Colonic mucosa (tissue), 4 donors: ENCODE measurements at regions not wholly inside any gene's neighbourhood (a gene's known extent, or its start where the extent isn't known, plus 50 kb on each side); places are given as distances from the start of the nearest gene placed in this dataset.
"Not testable (repeated sequence)": the region's sequence is repeated elsewhere in the genome, so short reads cannot be mapped to it uniquely, and the experiment has no call there.

Source experiments
- DNase-seq: peaks from one replicate; pipeline ENCODE4 v3.0.0-alpha.2; 2020
- H3K27ac ChIP-seq: fragments of 200-600 bp; one replicate; pipeline ENCODE4 v1.8.0; 2021
- H3K27me3 ChIP-seq: fragments of 200-600 bp; one replicate; pipeline ENCODE4 v1.8.0; 2021
- H3K36me3 ChIP-seq: fragments of 200-600 bp; one replicate; pipeline ENCODE4 v1.8.0; 2021
- H3K4me1 ChIP-seq: fragments of 200-600 bp; one replicate; pipeline ENCODE4 v1.8.0; 2021; ENCODE audit warnings: mild to moderate bottlenecking
- H3K4me3 ChIP-seq: fragments of 200-600 bp; one replicate; pipeline ENCODE4 v1.8.0; 2021
- H3K9ac ChIP-seq, 2 donors: one replicate each; pipeline ENCODE4 v1.7.0; 2013; ENCODE audit warnings: control low read depth in 2 of 2, low read depth in 2 of 2, low read length in 2 of 2
- H3K9me3 ChIP-seq: fragments of 200-600 bp; one replicate; pipeline ENCODE4 v1.8.0; 2021
- CTCF ChIP-seq: fragments of 200-600 bp; IDR thresholded peaks from one replicate; pipeline ENCODE4 v1.8.0; 2022; ENCODE audit warnings: antibody characterized with exemption, mild to moderate bottlenecking
- intact Hi-C: fragments of 100-400 bp; cut with DNase I; formaldehyde crosslinking; loops from one replicate; pipeline ENCODE4 v1.14.1; 2022
- donor health status: healthy.
- donor health status: DM: no; HTN: no; CAD: no.
- donor health status: DM: no; HTN: no; CAD: no.

- Histone ChIP-seq H3K36me3 (no peaks in the 10 kb centered on the region), H3K9ac (no peak overlapping the region), H3K27ac (no peak overlapping the region), H3K4me1 (no peaks in the 10 kb centered on the region), H3K9me3 (no peaks in the 10 kb centered on the region), H3K27me3 (no peaks in the 10 kb centered on the region), H3K4me3 (no peak overlapping the region)
- intact Hi-C loops: no loop called here
- TF ChIP-seq CTCF: no peak
- no peak for DNase-seq
Observed at GRCh38 chr1:61556631-61557030, 168.3 kb downstream of the TM2D1 start.

- no peak overlapping the region for H3K4me3 ChIP-seq
- no peak overlapping the region for H3K9ac ChIP-seq
- H3K9me3 ChIP-seq: no peaks in the 10 kb centered on the region
- no peak for DNase-seq
- H3K4me1 ChIP-seq: no peaks in the 10 kb centered on the region
- no peaks in the 10 kb centered on the region for H3K27me3 ChIP-seq
- no peak for TF ChIP-seq CTCF
- intact Hi-C loops: no loop called here
- H3K36me3 ChIP-seq: no peaks in the 10 kb centered on the region
- H3K27ac ChIP-seq: no peak overlapping the region
Observed at GRCh38 chr1:61552630-61553305, 172.2 kb downstream of the TM2D1 start.

- H3K36me3 ChIP-seq, H3K4me3 ChIP-seq, H3K27ac ChIP-seq, H3K9ac ChIP-seq, intact Hi-C loops, DNase-seq, H3K9me3 ChIP-seq, H3K4me1 ChIP-seq, H3K27me3 ChIP-seq: not testable (repeated sequence)
Observed at GRCh38 chr1:61547302-61547701, 177.6 kb downstream of the TM2D1 start.

- H3K27me3 ChIP-seq, intact Hi-C loops, H3K4me3 ChIP-seq, DNase-seq, H3K9ac ChIP-seq, H3K9me3 ChIP-seq, H3K27ac ChIP-seq, H3K36me3 ChIP-seq, H3K4me1 ChIP-seq: not testable (repeated sequence)
Observed at GRCh38 chr1:61544870-61545269, 180.1 kb downstream of the TM2D1 start.

GRCh38 chr1:61543498-61543897 lies 181.4 kb downstream of the TM2D1 start:
- H3K36me3 ChIP-seq, DNase-seq, H3K4me1 ChIP-seq, intact Hi-C loops, H3K27me3 ChIP-seq, H3K4me3 ChIP-seq, H3K27ac ChIP-seq, H3K9ac ChIP-seq, H3K9me3 ChIP-seq: not testable (repeated sequence)

GRCh38 chr1:61539720-61540462 lies 185.1 kb downstream of the TM2D1 start:
- Histone ChIP-seq H3K9me3 (no peaks in the 10 kb centered on the region), H3K27me3 (no peaks in the 10 kb centered on the region), H3K36me3 (no peaks in the 10 kb centered on the region), H3K27ac (no peak overlapping the region), H3K4me3 (no peak overlapping the region), H3K4me1 (no peaks in the 10 kb centered on the region), H3K9ac (no peak overlapping the region)
- TF ChIP-seq CTCF: no peak
- intact Hi-C loops: no loop called here
- DNase-seq: no peak

GRCh38 chr1:61538228-61538627 lies 186.7 kb downstream of the TM2D1 start:
- H3K9ac ChIP-seq: no peak overlapping the region
- intact Hi-C loops: no loop called here
- DNase-seq: no peak

More at GRCh38 chr1:61538228-61538627, 186.7 kb downstream of the TM2D1 start:
- Histone ChIP-seq H3K9me3 (no peaks in the 10 kb centered on the region), H3K4me1 (no peaks in the 10 kb centered on the region), H3K27me3 (no peaks in the 10 kb centered on the region), H3K27ac (no peak overlapping the region), H3K4me3 (no peak overlapping the region), H3K36me3 (no peaks in the 10 kb centered on the region)
- no peak for TF ChIP-seq CTCF
